SK-N-SH (cell line): ENCODE measurements at regions not wholly inside any gene's neighbourhood (a gene's known extent, or its start where the extent isn't known, plus 50 kb on each side); places are given as distances from the start of the nearest gene placed in this dataset.

Experiments
- CTCF ChIA-PET: fragments of 300-600, 350-600 bp; formaldehyde crosslinking; extraction: SDS; loops from one replicate; lab custom pipeline; 2021; lab: Yijun Ruan, JAX
- POLR2A ChIA-PET: fragments of 350-600 bp; sonication (Branson Sonifier 250); formaldehyde crosslinking; extraction: SDS; loops from one replicate; lab custom pipeline; 2020; ENCODE audit warnings: antibody characterized with exemption, inconsistent platforms; lab: Yijun Ruan, JAX
- DNase-seq: peaks from one replicate; pipeline ENCODE4 v3.0.0; 2012
- H2AFZ ChIP-seq: fragments of 200-600 bp; sonication (generic); 2 replicates; pipeline ENCODE4 v1.8.1; 2016; ENCODE audit warnings: antibody characterized with exemption, mild to moderate bottlenecking, low read depth
- H3F3A ChIP-seq: fragments of 200-600 bp; sonication (generic); replicated peaks from 2 replicates; pipeline ENCODE3; 2016; ENCODE audit warnings: antibody characterized with exemption, mild to moderate bottlenecking; ENCODE audit not compliant: insufficient read depth
- H3K27ac ChIP-seq, 2 experiments: fragments of 200-500 bp in 1 of 2; fragments of 200-600 bp in 1 of 2; sonication (Bioruptor generic) in 1 of 2; sonication (generic), shearing (Covaris generic) in 1 of 2; 2 replicates each; pipeline versions ENCODE4 v1.5.1 to v1.6.1; 2014 to 2016; ENCODE audit warnings: low read depth in 2 of 2, inconsistent platforms in 1 of 2, low read length in 1 of 2, mild to moderate bottlenecking in 1 of 2, mixed read lengths in 1 of 2
- H3K27me3 ChIP-seq: fragments of 200-600 bp; sonication (generic), shearing (Covaris generic); 2 replicates; pipeline ENCODE4 v1.6.1; 2016; ENCODE audit warnings: mixed run types; ENCODE audit not compliant: insufficient read depth
- H3K36me3 ChIP-seq, 2 experiments: fragments of 200-500 bp in 1 of 2; fragments of 200-600 bp in 1 of 2; sonication (Bioruptor generic) in 1 of 2; sonication (generic) in 1 of 2; replicated peaks in 1 of 2; 2 replicates each; pipeline versions ENCODE3 to v1.5.1; 2014 to 2016; ENCODE audit warnings: low read length in 1 of 2, mild to moderate bottlenecking in 1 of 2; ENCODE audit not compliant: insufficient read depth in 2 of 2, control insufficient read depth in 1 of 2
- H3K4me1 ChIP-seq, 2 experiments: fragments of 200-500 bp in 1 of 2; fragments of 200-600 bp in 1 of 2; sonication (Bioruptor generic) in 1 of 2; sonication (generic), shearing (Covaris generic) in 1 of 2; 2 replicates each; pipeline versions ENCODE4 v1.5.1 to v1.6.1; 2014 to 2016; ENCODE audit warnings: low read depth in 1 of 2, low read length in 1 of 2, mixed run types in 1 of 2; ENCODE audit not compliant: insufficient read depth in 2 of 2, control insufficient read depth in 1 of 2
- H3K4me2 ChIP-seq: fragments of 200-600 bp; sonication (generic), shearing (Covaris generic); 2 replicates; pipeline ENCODE4 v1.6.1; 2017; ENCODE audit warnings: mixed run types
- H3K4me3 ChIP-seq, 2 experiments: fragments of 200-500 bp in 1 of 2; fragments of 200-600 bp in 1 of 2; sonication (Bioruptor generic) in 1 of 2; sonication (generic), shearing (Covaris generic) in 1 of 2; 2 replicates each; pipeline versions ENCODE4 v1.5.1 to v1.8.1; 2014 to 2016; ENCODE audit warnings: low read depth in 2 of 2, inconsistent platforms in 1 of 2, low read length in 1 of 2, mild to moderate bottlenecking in 1 of 2, mixed read lengths in 1 of 2, moderate library complexity in 1 of 2
- H3K79me2 ChIP-seq: fragments of 200-600 bp; sonication (generic); 2 replicates; pipeline ENCODE4 v1.8.1; 2017; ENCODE audit warnings: mild to moderate bottlenecking; ENCODE audit not compliant: insufficient read depth
- H3K9ac ChIP-seq: fragments of 200-600 bp; sonication (generic); 2 replicates; pipeline ENCODE4 v1.6.1; 2017; ENCODE audit warnings: mixed run types
- H3K9me2 ChIP-seq: fragments of 200-600 bp; sonication (generic); 2 replicates; pipeline ENCODE4 v1.6.1; 2017; ENCODE audit warnings: mixed run types
- H3K9me3 ChIP-seq: fragments of 200-600 bp; sonication (generic); 2 replicates; pipeline ENCODE4 v1.6.1; 2017; ENCODE audit warnings: mixed run types, mild to moderate bottlenecking, moderate library complexity
- H4K20me1 ChIP-seq: fragments of 200-600 bp; sonication (generic); 2 replicates; pipeline ENCODE4 v1.6.1; 2017; ENCODE audit warnings: mild to moderate bottlenecking, mixed run types; ENCODE audit not compliant: insufficient read depth
- CHD2 ChIP-seq: fragments of 150-350 bp; IDR thresholded peaks from 2 replicates; pipeline ENCODE4 v1.6.1; 2018; ENCODE audit warnings: low read length; ENCODE audit not compliant: partially characterized antibody
- EZH2phosphoT487 ChIP-seq: fragments of 200-600 bp; sonication (generic); IDR thresholded peaks from 2 replicates; pipeline ENCODE4 v1.6.1; 2017; ENCODE audit warnings: low read depth, mixed run types, mild to moderate bottlenecking, antibody characterized with exemption, moderate library complexity, borderline replicate concordance
- GATA2 ChIP-seq: sonication (generic); formaldehyde crosslinking; IDR thresholded peaks from 2 replicates; pipeline ENCODE4 v1.5.0; 2020; ENCODE audit warnings: mild to moderate bottlenecking, missing genetic modification reagents
- SIN3A ChIP-seq: IDR thresholded peaks from 2 replicates; pipeline ENCODE4 v1.6.1; 2012; ENCODE audit warnings: low read depth, mild to moderate bottlenecking, low read length, moderate library complexity, borderline replicate concordance
- TAF1 ChIP-seq: IDR thresholded peaks from 2 replicates; pipeline ENCODE4 v1.6.1; 2012; ENCODE audit warnings: low read depth, mild to moderate bottlenecking, low read length, moderate library complexity, borderline replicate concordance
- YY1 ChIP-seq: IDR thresholded peaks from 2 replicates; pipeline ENCODE4 v1.4.0; 2012; ENCODE audit warnings: low read depth, mild to moderate bottlenecking
- WGBS: methylation state at CpG from one replicate; pipeline ENCODE4 v1.1.6; 2017; ENCODE audit warnings: low lambda C conversion rate; 5-methylcytosine and 5-hydroxymethylcytosine counted together
- TF ChIP-seq, protein P1 (sequence below): IDR thresholded peaks from 2 replicates; pipeline ENCODE4 v1.6.1; 2012; ENCODE audit warnings: mild to moderate bottlenecking, low read depth, low read length, moderate library complexity

GRCh38 chr1:101141376-101141775, 95.4 kb upstream of the S1PR1 start:
- no peaks in the 10 kb centered on the region for H3K9me3 ChIP-seq
- POLR2A ChIA-PET: no interaction called here
- no peaks in the 10 kb centered on the region for H3K79me2 ChIP-seq
- no peaks in the 10 kb centered on the region for H4K20me1 ChIP-seq
- H3K4me3 ChIP-seq: no peak overlapping the region
- H3F3A ChIP-seq: no peaks in the 10 kb centered on the region
- no peak overlapping the region for H3K4me2 ChIP-seq
- no peak for DNase-seq
- CTCF ChIA-PET: interaction anchor here (1.4 kb wide), 1 partner anchor 10 kb away, joined by 3 read pairs; no protein-coding TSS in a partner anchor
- peaks cover 0 to 3% of the 10 kb centered on the region in 2 experiments; a peak in 2 of 4 replicates for H3K4me1 ChIP-seq
- H3K27ac ChIP-seq: no peak overlapping the region
- H3K9ac ChIP-seq: no peak overlapping the region
- 62% methylated on average over 2 of the region's 2 CpGs for WGBS
- H2AFZ ChIP-seq: no peak overlapping the region
- no peaks in the 10 kb centered on the region for H3K27me3 ChIP-seq
- no peak for TF ChIP-seq YY1
- TF ChIP-seq EZH2phosphoT487: no peak
- TF ChIP-seq CHD2: no peak
- TF ChIP-seq TAF1: no peak
- TF ChIP-seq, protein P1, sequence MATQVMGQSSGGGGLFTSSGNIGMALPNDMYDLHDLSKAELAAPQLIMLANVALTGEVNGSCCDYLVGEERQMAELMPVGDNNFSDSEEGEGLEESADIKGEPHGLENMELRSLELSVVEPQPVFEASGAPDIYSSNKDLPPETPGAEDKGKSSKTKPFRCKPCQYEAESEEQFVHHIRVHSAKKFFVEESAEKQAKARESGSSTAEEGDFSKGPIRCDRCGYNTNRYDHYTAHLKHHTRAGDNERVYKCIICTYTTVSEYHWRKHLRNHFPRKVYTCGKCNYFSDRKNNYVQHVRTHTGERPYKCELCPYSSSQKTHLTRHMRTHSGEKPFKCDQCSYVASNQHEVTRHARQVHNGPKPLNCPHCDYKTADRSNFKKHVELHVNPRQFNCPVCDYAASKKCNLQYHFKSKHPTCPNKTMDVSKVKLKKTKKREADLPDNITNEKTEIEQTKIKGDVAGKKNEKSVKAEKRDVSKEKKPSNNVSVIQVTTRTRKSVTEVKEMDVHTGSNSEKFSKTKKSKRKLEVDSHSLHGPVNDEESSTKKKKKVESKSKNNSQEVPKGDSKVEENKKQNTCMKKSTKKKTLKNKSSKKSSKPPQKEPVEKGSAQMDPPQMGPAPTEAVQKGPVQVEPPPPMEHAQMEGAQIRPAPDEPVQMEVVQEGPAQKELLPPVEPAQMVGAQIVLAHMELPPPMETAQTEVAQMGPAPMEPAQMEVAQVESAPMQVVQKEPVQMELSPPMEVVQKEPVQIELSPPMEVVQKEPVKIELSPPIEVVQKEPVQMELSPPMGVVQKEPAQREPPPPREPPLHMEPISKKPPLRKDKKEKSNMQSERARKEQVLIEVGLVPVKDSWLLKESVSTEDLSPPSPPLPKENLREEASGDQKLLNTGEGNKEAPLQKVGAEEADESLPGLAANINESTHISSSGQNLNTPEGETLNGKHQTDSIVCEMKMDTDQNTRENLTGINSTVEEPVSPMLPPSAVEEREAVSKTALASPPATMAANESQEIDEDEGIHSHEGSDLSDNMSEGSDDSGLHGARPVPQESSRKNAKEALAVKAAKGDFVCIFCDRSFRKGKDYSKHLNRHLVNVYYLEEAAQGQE: no peak
- H3K9me2 ChIP-seq: no peaks in the 10 kb centered on the region
- no peaks in the 10 kb centered on the region for H3K36me3 ChIP-seq

DNA sequence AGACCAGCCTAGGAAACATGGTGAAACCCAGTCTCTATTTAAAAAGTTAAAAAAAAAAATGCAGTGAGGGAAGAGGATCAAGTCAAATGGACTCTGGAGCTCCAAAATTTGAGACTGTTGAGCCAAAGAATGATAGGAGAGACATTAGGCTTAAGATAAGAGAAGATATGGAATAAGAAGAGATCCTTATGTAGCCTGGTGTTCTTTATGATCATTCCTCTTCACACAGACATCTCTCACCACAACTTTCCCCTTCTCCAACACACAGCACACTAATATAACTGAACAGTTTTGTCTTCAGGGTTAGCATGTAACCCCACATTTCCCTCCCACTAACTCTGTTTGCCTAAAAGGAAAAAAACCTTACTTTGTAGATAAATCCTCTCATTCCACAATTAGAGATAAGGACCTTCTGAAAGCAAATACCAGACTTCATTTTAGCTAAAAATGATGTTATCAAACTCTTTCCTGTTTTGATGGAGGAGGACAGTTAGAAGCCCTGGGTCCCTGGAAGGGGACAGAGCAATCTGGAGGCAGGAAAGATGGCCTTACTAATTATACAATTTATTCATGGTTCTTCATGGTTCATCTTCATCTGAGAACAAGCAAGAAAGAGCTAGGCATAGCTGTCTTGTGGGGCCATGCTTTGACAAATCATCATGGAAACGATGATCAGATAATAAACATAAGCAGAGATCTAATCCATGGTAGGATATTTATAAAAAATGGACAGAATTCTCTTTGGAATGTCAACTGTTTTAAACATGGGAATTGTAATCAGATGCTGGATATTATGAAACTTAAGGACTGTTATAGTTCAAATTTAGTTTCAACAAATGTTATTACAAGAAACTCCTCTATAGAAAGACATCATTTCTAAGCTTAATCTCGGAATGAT, 96.7 kb upstream of the S1PR1 start:
- peaks cover 0 to 3% of the 10 kb centered on the region in 2 experiments; a peak in 2 of 4 replicates for H3K4me1 ChIP-seq
- H3K27me3 ChIP-seq: no peaks in the 10 kb centered on the region
- no peaks in the 10 kb centered on the region for H4K20me1 ChIP-seq
- 57% methylated on average over 2 of the region's 2 CpGs for WGBS
- H3K9me3 ChIP-seq: no peaks in the 10 kb centered on the region
- CTCF ChIA-PET: interaction anchor here (0.9 to 1.5 kb wide), 4 partner anchors 9 to 272 kb away, joined by 3 to 5 read pairs (median 3); no protein-coding TSS in a partner anchor
- H3K36me3 ChIP-seq: no peaks in the 10 kb centered on the region
- POLR2A ChIA-PET: no interaction called here
- TF ChIP-seq CHD2 (peak; percentile 10), YY1 (no peak), GATA2 (CRISPR knock-in tag) (peak; percentile 52), SIN3A (no peak)
- peak overlapping the region in 1 of 2 experiments; percentile 59; a peak in 1 of 4 replicates for H3K27ac ChIP-seq
- no peak overlapping the region for H3K4me3 ChIP-seq
- no peaks in the 10 kb centered on the region for H3F3A ChIP-seq
- peak; percentile 29 for DNase-seq
- no peak overlapping the region for H2AFZ ChIP-seq
- no peak overlapping the region for H3K9ac ChIP-seq
- no peaks in the 10 kb centered on the region for H3K9me2 ChIP-seq
- no peak overlapping the region for H3K4me2 ChIP-seq
- no peaks in the 10 kb centered on the region for H3K79me2 ChIP-seq
